ENCODE measurements at regions not wholly inside any gene's neighbourhood (a gene's known extent, or its start where the extent isn't known, plus 50 kb on each side); places are given as distances from the start of the nearest gene placed in this dataset.
"Not testable (repeated sequence)": the region's sequence is repeated elsewhere in the genome, so short reads cannot be mapped to it uniquely, and the experiment has no call there.

GRCh38 chr12:13359636-13360035 is 163.1 kb downstream of the EMP1 start:
- DNase-seq (ENCODE audit: low read depth, low spot score) = no peak

- no peak for DNase-seq (ENCODE audit: low read depth, low spot score)
Measured at GRCh38 chr12:13358391-13358905, 161.9 kb downstream of the EMP1 start.

GRCh38 chr12:13350946-13351345 is 154.4 kb downstream of the EMP1 start:
- no peak for DNase-seq (ENCODE audit: low read depth, low spot score)

- DNase-seq (ENCODE audit: low read depth, low spot score) = no peak
Measured at GRCh38 chr12:13350381-13350780, 153.9 kb downstream of the EMP1 start.

- DNase-seq (ENCODE audit: low read depth, low spot score) = no peak
Measured at GRCh38 chr12:13348464-13348863, 151.9 kb downstream of the EMP1 start.

GRCh38 chr12:13347241-13348043 is 150.9 kb downstream of the EMP1 start:
- no peak for DNase-seq (ENCODE audit: low read depth, low spot score)

GRCh38 chr12:13345722-13346121 is 149.2 kb downstream of the EMP1 start:
- no peak for DNase-seq (ENCODE audit: low read depth, low spot score)

GRCh38 chr12:13343375-13343774 is 146.8 kb downstream of the EMP1 start:
- no peak for DNase-seq (ENCODE audit: low read depth, low spot score)

GRCh38 chr12:13342971-13343370 is 146.4 kb downstream of the EMP1 start:
- no peak for DNase-seq (ENCODE audit: low read depth, low spot score)

GRCh38 chr12:13340149-13340548 is 143.6 kb downstream of the EMP1 start:
- DNase-seq (ENCODE audit: low read depth, low spot score) = no peak

GRCh38 chr12:13339538-13339937 is 143.0 kb downstream of the EMP1 start:
- DNase-seq (ENCODE audit: low read depth, low spot score) = no peak

- no peak for DNase-seq (ENCODE audit: low read depth, low spot score)
Measured at GRCh38 chr12:13339091-13339490, 142.6 kb downstream of the EMP1 start.

GRCh38 chr12:13337791-13338190 is 141.3 kb downstream of the EMP1 start:
- no peak for DNase-seq (ENCODE audit: low read depth, low spot score)

- DNase-seq (ENCODE audit: low read depth, low spot score) = no peak
Measured at GRCh38 chr12:13336216-13336615, 139.7 kb downstream of the EMP1 start.

GRCh38 chr12:13328535-13328934 is 132.0 kb downstream of the EMP1 start:
- DNase-seq (ENCODE audit: low read depth, low spot score) = no peak

- DNase-seq (ENCODE audit: low read depth, low spot score) = no peak
Measured at GRCh38 chr12:13326076-13326475, 129.6 kb downstream of the EMP1 start.

- not testable (repeated sequence) for DNase-seq (ENCODE audit: low read depth, low spot score)
Measured at GRCh38 chr12:13325037-13325436, 128.5 kb downstream of the EMP1 start.

GRCh38 chr12:13318231-13319015 is 121.9 kb downstream of the EMP1 start:
- no peak for DNase-seq (ENCODE audit: low read depth, low spot score)

GRCh38 chr12:13316587-13317246 is 120.2 kb downstream of the EMP1 start:
- DNase-seq (ENCODE audit: low read depth, low spot score) = no peak

GRCh38 chr12:13313886-13314285 is 117.4 kb downstream of the EMP1 start:
- no peak for DNase-seq (ENCODE audit: low read depth, low spot score)

GRCh38 chr12:13311551-13311950 is 115.0 kb downstream of the EMP1 start:
- no peak for DNase-seq (ENCODE audit: low read depth, low spot score)

Measured in pulmonary artery endothelial cell (primary cell).